GM21360 (cell line): ENCODE measurements at regions not wholly inside any gene's neighbourhood (a gene's known extent, or its start where the extent isn't known, plus 50 kb on each side); places are given as distances from the start of the nearest gene placed in this dataset.
"Not testable (repeated sequence)": the region's sequence is repeated elsewhere in the genome, so short reads cannot be mapped to it uniquely, and the experiment has no call there.

ENCODE experiments used
- ATAC-seq: cut with Tn5 transposase; IDR thresholded peaks from one replicate; pipeline ENCODE4 v1.9.1; 2021; ENCODE audit warnings: mild to moderate bottlenecking, moderate library complexity; ENCODE audit not compliant: unreplicated experiment

DNA sequence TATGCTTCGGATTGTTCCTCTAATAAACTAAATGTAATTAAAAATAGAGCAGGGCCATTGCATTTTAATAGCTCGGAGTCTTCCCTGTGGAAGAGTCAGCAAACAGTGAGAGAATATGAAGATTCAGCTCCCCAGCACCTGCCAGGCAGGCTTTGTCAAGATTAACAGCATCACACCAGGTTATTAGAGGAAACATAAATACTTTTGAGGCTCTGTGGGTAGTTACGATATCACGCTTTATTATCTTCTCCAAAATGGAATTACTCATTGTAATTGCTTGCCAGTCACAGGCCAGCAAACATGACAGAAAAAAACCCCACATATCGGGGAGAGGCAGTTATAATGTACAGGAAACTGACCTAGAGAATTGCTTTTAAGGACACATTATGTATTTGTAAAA is 303.9 kb downstream of the CPS1 start:
- ATAC-seq = no peak

- no peak for ATAC-seq
Observed at GRCh38 chr2:210861038-210861665, 304.8 kb downstream of the CPS1 start.

DNA sequence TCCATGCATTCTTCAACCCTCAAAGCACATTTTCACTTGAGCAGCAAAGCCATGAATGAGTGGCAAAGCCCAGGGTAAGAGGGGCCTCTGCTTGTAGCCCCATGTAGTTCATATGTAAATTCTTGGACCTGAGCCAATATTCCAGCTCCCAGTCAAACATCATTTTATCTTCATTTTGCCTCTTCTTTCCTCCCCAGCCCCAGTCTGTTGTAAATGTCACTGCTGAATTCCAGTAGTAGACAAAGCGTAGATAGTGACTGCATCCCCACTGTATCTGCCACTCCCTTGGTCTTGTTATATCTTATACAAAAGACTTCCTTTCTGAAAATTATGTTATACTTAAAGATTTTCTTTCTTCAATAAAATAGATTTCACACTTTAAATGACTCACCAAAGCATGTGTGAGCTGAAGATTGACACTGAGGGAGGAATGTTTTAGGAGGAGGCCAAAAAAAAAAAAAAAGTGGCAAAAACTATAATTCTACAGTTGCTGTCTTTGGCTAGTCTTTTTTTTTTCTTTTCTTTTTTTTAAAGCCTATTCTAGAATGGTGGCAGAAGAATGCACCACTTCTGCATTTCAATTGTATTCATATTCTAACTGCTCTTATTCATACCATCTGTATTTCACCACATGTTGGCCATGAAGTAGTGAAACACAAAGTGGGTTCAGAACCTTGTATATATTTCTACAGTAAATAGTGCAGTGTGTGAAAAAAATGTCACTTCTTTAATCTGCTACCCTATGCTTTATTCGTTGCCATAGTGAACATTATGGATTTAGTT is 306.1 kb downstream of the CPS1 start:
- no peak for ATAC-seq

DNA sequence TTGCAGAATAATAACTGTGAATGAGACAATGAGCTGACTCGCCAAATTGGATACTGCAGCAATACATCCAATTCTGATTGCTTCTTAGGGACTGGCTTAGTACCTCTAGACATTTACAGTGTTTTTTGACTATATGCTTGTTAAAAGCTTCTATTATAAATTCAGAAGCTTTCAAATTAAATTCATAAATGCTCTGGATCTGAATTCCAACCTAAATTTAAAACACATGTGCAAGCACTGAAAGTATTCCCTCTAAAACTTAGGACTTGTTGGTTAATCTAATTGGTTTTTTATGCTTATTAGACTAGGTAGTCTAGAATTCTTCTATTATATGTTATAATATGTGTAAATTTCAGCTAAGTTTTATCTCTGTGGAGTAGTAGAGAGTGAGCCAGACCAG is 306.9 kb downstream of the CPS1 start:
- no peak for ATAC-seq

DNA sequence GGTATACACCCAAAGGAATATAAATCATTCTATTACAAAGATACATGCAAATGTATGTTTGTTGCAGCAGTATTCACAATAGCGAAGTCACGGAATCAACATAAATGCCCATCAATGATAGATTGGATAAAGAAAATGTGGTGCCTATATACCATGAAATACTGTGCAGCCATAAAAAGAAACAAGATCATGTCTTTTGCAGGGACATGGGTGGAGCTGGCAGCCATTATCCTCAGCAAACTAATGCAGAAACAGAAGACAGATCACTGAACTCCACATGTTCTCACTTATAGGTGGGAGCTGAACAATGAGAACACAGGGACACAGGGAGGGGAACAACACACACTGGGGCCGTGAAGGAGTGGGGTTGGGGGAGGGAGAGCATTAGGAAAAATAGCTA is 315.2 kb downstream of the CPS1 start:
- ATAC-seq = not testable (repeated sequence)

DNA sequence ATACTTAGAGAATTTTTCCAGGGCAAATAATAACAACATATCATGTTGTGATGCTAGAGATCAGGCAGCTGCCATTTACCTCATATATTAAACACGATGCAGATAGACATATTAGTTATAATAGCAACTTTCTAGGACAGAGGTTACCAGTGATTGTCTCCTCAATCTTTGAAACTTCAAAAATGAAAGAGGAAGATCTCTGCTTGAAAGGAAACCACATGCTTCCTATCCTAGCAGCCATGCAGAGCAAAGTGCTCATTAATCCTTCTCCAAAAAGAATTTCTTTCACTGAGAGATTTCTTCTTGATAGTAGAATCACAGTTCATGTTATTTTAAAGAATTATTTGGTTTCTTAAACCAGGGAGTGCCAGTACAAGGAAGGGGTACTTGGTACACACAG is 317.2 kb downstream of the CPS1 start:
- ATAC-seq = no peak

- no peak for ATAC-seq
Observed at GRCh38 chr2:210884227-210884626, 327.8 kb downstream of the CPS1 start.

- no peak for ATAC-seq
Observed at GRCh38 chr2:210888035-210888434, 331.6 kb downstream of the CPS1 start.

DNA sequence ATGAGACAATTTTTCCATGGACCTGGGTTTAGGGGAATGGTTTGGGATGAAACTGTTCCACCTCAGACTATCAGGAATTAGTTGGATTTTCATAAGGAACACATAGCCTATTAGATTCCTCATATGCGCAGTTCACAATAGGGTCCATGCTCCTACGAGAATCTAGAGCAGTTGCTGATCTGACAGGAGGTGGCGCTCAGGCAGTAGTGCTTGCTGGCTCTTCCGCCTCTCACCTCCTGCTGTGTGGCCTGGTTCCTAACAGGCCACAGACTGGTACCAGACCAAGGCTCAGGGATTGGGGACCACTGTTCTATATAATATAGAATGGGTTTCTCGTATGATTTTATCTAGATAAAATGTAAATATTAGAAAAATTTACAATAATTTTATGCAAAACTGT is 338.7 kb downstream of the CPS1 start:
- ATAC-seq = no peak

GRCh38 chr2:210899131-210899530 is 342.7 kb downstream of the CPS1 start:
- no peak for ATAC-seq

- ATAC-seq = no peak
Observed at GRCh38 chr2:210901326-210901725, 344.9 kb downstream of the CPS1 start.

DNA sequence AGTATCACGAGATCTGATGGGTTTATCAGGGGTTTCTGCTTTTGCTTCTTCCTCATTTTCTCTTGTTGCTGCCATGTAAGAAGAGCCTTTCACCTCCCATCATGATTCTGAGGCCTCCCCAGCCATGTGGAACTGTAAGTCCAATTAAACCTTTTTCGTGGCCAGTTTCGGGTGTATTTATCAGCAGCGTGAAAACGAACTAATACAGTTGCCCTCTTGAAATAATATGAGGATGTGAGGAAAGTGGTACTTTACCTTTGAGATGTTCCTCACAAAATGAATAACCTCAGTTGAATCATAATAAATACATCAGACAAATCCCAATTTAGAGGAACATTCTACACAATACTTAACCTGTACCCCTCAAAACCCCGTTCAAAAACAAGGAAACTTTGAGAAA is 356.4 kb downstream of the CPS1 start:
- ATAC-seq = no peak

DNA sequence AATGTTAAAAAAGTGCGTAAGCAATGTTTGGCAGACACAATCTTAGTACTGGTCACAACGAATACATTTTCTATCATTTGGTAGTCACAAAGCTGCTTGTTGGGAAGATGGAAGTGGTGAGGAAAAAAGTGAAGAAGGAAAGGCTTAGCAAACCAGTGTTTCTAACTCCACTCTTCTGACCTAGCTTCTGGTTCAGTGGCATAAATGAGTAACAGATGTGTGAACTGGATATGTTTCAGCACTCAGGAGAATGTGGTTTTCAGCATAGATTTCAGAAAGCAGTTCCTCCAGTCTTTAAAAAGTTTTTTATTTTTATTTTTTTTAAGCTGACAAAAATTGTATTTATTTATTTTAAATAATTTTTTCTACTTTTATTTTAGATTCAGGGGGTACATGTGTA is 357.1 kb downstream of the CPS1 start:
- ATAC-seq = no peak

- ATAC-seq = no peak
Observed at GRCh38 chr2:210915912-210916311, 359.5 kb downstream of the CPS1 start.

GRCh38 chr2:210917465-210917864 is 361.1 kb downstream of the CPS1 start:
- ATAC-seq = no peak

GRCh38 chr2:210919128-210919527 is 362.7 kb downstream of the CPS1 start:
- ATAC-seq = no peak

DNA sequence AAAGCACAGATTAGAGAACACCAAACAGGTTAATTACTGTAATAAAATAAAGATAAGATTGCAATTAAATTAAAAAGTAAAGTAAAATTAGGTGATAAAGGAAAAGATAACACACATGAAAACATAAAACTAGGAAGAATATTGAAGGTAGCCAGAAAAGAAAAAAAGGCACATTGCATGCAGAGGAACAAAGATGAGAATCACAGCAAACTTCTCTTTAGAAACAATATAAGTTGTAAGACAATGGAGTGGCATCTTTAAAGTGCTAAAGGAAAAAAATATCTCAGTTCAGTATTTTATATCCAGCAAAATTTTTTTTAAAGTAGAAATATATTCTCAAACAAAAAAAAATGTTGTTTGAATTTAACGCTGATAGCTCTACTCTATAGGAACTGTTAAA is 366.0 kb downstream of the CPS1 start:
- no peak for ATAC-seq

GRCh38 chr2:210928714-210929113 is 372.3 kb downstream of the CPS1 start:
- ATAC-seq = no peak

DNA sequence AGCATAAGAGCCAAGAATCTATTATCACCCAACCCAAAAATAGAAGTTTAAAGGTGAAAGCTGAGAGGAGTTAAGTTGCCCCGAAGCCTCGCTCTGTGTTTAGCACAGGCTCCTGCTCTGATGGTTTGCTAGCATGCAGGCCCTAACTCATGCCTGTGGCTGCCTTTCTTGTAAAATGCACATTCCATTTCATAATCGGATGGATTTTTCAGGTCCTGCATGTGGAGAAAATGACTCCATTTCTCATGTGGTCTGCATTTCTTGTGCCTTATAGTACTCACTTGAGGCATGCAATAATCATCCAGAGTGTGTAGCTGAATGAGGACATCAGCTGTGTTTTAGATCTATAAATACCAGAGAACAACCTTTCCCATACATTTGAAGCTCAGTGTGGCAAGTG is 381.8 kb downstream of the CPS1 start:
- no peak for ATAC-seq

- ATAC-seq = no peak
Observed at GRCh38 chr2:210946395-210946794, 390.0 kb downstream of the CPS1 start.

- not testable (repeated sequence) for ATAC-seq
Observed at GRCh38 chr2:210950434-210951060, 394.1 kb downstream of the CPS1 start.

DNA sequence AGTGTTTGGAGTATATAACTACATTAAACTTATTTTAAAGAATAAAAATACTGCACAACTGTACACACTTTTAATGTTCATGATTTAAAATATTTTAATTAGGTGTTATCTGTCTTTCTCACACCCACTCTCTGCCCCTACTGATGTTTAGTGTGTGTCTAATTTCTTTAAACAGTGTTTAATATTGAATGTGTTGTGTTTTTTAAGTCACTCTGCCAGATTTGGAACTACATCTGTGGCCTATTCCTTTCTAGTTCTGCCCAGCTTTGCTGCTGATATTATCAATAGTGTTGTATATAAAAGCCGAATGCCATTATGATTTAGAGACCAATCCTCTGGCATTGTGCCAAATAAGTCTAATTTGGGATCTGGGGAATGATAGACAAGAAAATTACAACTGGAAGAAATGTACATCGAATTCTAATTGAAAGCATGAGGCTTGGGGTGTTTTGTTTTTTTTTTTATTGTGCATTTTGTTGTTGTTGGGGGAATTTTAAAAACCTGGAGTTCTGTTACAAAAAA is 398.0 kb downstream of the CPS1 start:
- ATAC-seq = no peak
